ENCODE measurements at regions not wholly inside any gene's neighbourhood (a gene's known extent, or its start where the extent isn't known, plus 50 kb on each side); places are given as distances from the start of the nearest gene placed in this dataset.

DNA sequence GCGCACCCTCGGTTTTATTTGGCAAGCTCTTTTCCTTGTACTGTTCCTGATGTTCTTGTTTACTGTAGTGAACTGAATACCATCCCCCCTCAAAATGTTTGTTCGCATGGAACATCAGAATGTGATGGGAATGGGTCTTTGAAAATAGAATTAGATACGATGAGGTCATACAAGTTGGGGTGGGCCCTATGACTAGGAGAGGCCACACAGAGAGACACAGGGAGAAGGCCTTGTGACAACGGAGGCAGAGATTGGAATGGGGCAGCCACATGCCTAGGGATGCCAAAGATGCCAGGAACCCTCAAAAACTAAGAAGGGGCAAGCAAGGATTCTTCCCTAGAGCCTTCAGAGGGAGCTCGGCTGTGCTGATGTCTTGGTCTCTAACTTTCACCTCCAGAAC is 123.6 kb downstream of the FAM204A start:
- TF ChIP-seq POLR2A (IDR thresholded peaks at IDR 0.05; ENCODE audit: low read depth, low read length) (no peak), POLR2AphosphoS5 (IDR thresholded peaks at IDR 0.05; ENCODE audit: low read depth, low read length) (no peak)
